Brain microvascular endothelial cell (primary cell): ENCODE measurements at regions not wholly inside any gene's neighbourhood (a gene's known extent, or its start where the extent isn't known, plus 50 kb on each side); places are given as distances from the start of the nearest gene placed in this dataset.

Experiments
- DNase-seq: peaks from one replicate; pipeline ENCODE4 v3.0.0-alpha.2; 2020
- H3K27ac ChIP-seq: fragments of 250-450 bp; sonication (Bioruptor Pico); 2 replicates; pipeline ENCODE4 v1.5.1; 2020; ENCODE audit warnings: mild to moderate bottlenecking, moderate library complexity
- H3K27me3 ChIP-seq: fragments of 250-450 bp; sonication (Bioruptor Pico); replicated peaks from 2 replicates; pipeline ENCODE4 v1.5.1; 2020; ENCODE audit warnings: mild to moderate bottlenecking
- H3K36me3 ChIP-seq: fragments of 250-450 bp; sonication (Bioruptor Pico); replicated peaks from 2 replicates; pipeline ENCODE4 v1.5.1; 2020; ENCODE audit warnings: mild to moderate bottlenecking
- H3K4me3 ChIP-seq: 2 replicates; pipeline ENCODE4 v1.5.1; 2011; ENCODE audit warnings: low read depth, mild to moderate bottlenecking, control low read depth, low read length, moderate library complexity
- in situ Hi-C: cut with HindIII; loops from 2 replicates; pipeline ENCODE4 v1.10.0; 2017; ENCODE audit warnings: low sequenced_read_pairs, low pct_ligation_motif_present
- TF ChIP-seq, protein P1 (sequence below): IDR thresholded peaks from 2 replicates; pipeline ENCODE4 v1.5.1; 2011; ENCODE audit warnings: low read depth, mild to moderate bottlenecking, moderate library complexity, low read length, control low read depth, inconsistent platforms; ENCODE audit errors: missing control alignments

GRCh38 chr6:208364-208763 lies 83.9 kb upstream of the DUSP22 start:
- DNase-seq: no peak
- in situ Hi-C loops: no loop called here
- TF ChIP-seq, protein P1, sequence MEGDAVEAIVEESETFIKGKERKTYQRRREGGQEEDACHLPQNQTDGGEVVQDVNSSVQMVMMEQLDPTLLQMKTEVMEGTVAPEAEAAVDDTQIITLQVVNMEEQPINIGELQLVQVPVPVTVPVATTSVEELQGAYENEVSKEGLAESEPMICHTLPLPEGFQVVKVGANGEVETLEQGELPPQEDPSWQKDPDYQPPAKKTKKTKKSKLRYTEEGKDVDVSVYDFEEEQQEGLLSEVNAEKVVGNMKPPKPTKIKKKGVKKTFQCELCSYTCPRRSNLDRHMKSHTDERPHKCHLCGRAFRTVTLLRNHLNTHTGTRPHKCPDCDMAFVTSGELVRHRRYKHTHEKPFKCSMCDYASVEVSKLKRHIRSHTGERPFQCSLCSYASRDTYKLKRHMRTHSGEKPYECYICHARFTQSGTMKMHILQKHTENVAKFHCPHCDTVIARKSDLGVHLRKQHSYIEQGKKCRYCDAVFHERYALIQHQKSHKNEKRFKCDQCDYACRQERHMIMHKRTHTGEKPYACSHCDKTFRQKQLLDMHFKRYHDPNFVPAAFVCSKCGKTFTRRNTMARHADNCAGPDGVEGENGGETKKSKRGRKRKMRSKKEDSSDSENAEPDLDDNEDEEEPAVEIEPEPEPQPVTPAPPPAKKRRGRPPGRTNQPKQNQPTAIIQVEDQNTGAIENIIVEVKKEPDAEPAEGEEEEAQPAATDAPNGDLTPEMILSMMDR: no peak
- Histone ChIP-seq H3K4me3 (no peak overlapping the region), H3K27ac (no peak overlapping the region), H3K36me3 (no peaks in the 10 kb centered on the region), H3K27me3 (no peaks in the 10 kb centered on the region)

- no peak overlapping the region for H3K27ac ChIP-seq
- DNase-seq: no peak
- no peak overlapping the region for H3K4me3 ChIP-seq
- TF ChIP-seq, protein P1: no peak
- no peaks in the 10 kb centered on the region for H3K27me3 ChIP-seq
- in situ Hi-C loops: no loop called here
- H3K36me3 ChIP-seq: no peaks in the 10 kb centered on the region
Measured at GRCh38 chr6:208938-209337, 83.3 kb upstream of the DUSP22 start.

DNA sequence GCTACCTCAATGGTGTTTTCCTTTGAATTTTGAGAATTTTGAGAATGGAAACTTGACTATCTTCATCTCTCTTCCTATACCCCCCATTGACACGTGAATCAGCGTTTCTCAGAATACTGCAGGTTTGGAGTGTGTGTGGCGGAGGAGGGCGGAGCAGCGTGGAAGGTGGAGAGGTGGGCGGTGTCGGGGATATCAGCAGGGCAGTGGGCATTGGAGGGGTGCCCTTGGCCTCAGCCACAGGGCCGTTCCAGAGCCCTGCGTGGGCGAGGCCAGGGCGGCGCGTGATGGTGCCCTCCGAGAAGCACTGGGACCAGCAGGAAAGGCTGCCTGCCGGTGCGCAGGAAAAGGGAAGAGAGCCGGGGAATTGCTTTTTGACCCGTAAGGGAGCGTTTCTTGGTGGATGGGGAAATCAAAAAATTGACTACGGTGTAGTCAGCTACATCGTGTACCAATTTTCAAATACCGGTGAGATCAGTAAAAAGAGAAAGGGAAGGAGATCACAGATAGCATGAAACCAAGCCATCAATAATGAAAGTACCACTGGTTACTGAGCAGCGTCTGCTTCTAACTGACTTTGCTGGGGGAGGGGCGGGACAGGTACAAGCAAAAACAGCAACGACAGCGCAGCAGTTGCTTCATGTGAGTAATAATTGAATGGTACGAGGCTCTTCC lies 82.7 kb upstream of the DUSP22 start:
- Histone ChIP-seq H3K4me3 (no peak overlapping the region), H3K36me3 (no peaks in the 10 kb centered on the region), H3K27ac (no peak overlapping the region), H3K27me3 (no peaks in the 10 kb centered on the region)
- in situ Hi-C loops: no loop called here
- TF ChIP-seq, protein P1: no peak
- DNase-seq: no peak

DNA sequence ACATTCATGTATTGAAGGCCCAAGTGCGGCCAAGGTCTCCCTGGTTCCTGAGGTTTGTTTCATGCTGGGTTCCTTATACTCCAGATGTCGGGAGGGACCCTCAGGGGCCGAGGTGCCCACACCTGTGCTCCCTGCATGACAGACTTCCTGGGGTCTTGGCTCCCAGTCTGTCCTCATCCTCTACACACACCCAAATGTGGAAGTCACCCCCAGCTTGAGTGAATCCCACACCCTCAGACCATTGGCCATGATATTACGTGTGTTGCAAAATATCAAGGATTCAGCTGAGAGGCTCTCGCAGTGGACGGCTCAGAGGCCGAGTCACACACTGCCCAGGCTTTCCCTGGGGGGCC lies 82.2 kb upstream of the DUSP22 start:
- no peak for DNase-seq
- no peak overlapping the region for H3K27ac ChIP-seq
- H3K36me3 ChIP-seq: no peaks in the 10 kb centered on the region
- in situ Hi-C loops: no loop called here
- TF ChIP-seq, protein P1: no peak
- H3K27me3 ChIP-seq: no peaks in the 10 kb centered on the region
- no peak overlapping the region for H3K4me3 ChIP-seq

DNA sequence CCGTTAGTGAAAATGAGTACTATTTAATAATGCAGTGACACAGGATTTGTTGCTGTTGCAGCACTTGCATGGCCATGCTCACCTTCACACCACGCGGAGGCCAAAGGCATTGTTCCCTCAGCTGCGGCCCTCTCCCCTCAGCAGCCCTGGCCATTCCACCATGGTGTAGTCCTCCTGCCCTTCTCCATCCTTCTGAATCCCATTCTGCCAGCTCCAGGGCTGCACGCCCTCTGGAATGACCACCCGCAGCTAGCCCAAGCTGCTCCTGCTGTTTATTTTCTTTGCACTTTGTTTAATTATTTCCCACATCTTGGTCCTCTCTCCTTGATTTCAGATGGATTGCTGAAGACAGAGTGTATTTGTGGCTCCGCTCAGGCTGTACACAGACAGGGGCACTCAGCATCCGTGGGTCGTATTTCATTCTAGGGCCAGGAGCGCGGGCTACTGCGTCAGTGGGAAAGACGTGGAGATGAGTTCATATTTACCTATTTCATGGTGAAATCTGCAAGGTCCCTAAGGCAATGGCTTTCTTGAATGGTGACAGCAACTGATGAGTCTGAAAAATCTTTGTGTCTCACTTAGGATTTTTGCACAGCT lies 81.4 kb upstream of the DUSP22 start:
- no peak overlapping the region for H3K27ac ChIP-seq
- H3K27me3 ChIP-seq: no peaks in the 10 kb centered on the region
- no peaks in the 10 kb centered on the region for H3K36me3 ChIP-seq
- DNase-seq: no peak
- no peak overlapping the region for H3K4me3 ChIP-seq
- in situ Hi-C loops: no loop called here
- TF ChIP-seq, protein P1: no peak
